Ectodermal cell (in vitro differentiated cells): ENCODE measurements at regions not wholly inside any gene's neighbourhood (a gene's known extent, or its start where the extent isn't known, plus 50 kb on each side); places are given as distances from the start of the nearest gene placed in this dataset.
"Not testable (repeated sequence)": the region's sequence is repeated elsewhere in the genome, so short reads cannot be mapped to it uniquely, and the experiment has no call there.

ENCODE experiments used
- H3K27ac ChIP-seq: 2 replicates; pipeline ENCODE4 v1.7.0; 2013; ENCODE audit warnings: mild to moderate bottlenecking, low read depth, low read length; ENCODE audit not compliant: insufficient read depth, poor library complexity, severe bottlenecking
- H3K27me3 ChIP-seq: 2 replicates; pipeline ENCODE4 v1.7.0; 2013; ENCODE audit warnings: mild to moderate bottlenecking, low read length; ENCODE audit not compliant: insufficient read depth, control insufficient read depth, poor library complexity, severe bottlenecking
- H3K36me3 ChIP-seq: one replicate; pipeline ENCODE4 v1.7.0; 2013; ENCODE audit warnings: low read length; ENCODE audit not compliant: control insufficient read depth, insufficient read depth
- H3K4me1 ChIP-seq: one replicate; pipeline ENCODE4 v1.7.0; 2013; ENCODE audit warnings: low read length; ENCODE audit not compliant: control insufficient read depth, insufficient read depth
- H3K4me3 ChIP-seq: 2 replicates; pipeline ENCODE4 v1.7.0; 2013; ENCODE audit warnings: low read depth, low read length, control low read depth; ENCODE audit not compliant: insufficient read depth
- H3K9me3 ChIP-seq: 2 replicates; pipeline ENCODE4 v1.7.0; 2013; ENCODE audit warnings: mild to moderate bottlenecking, low read length, moderate library complexity; ENCODE audit not compliant: control insufficient read depth
- WGBS, 2 experiments: methylation state at CpG; one replicate each; pipeline ENCODE4 v1.1.7; 2013; ENCODE audit warnings: missing lambda C conversion rate in 2 of 2; 5-methylcytosine and 5-hydroxymethylcytosine counted together

DNA sequence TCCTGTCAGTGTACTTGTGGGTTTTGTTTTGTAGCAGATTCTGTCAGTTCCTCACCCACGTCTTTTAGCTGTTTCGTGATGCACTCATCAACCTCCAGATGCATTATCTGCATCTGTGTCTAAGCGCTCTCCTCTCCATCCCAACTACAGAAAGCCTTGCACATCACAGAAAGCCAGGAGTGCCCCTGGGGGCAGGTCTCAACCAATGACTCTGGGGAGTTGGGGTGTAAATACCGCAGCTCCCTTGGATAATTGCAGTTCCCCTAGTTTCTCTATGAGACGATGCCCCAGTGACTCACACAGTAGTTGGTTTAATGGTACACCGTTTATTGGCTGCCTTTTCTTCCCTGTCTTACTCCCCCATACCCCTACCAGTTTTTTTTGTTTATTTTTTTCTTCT is 158.1 kb downstream of the SOX4 start:
- H3K4me1 ChIP-seq, result peaks cover 60% of the 10 kb centered on the region

GRCh38 chr6:21752054-21752811 is 158.7 kb downstream of the SOX4 start:
- Histone ChIP-seq H3K4me3 (no peak overlapping the region), H3K27me3 (no peaks in the 10 kb centered on the region), H3K36me3 (no peaks in the 10 kb centered on the region), H3K27ac (no peak overlapping the region), H3K4me1 (peaks cover 56% of the 10 kb centered on the region), H3K9me3 (no peaks in the 10 kb centered on the region)
- 79 to 94% methylated on average over 4 of the region's 4 CpGs for WGBS, 2 experiments

More for the DNA sequence above, 158.1 kb downstream of the SOX4 start:
- Histone ChIP-seq H3K4me3 (no peak overlapping the region), H3K27ac (no peak overlapping the region), H3K27me3 (no peaks in the 10 kb centered on the region), H3K36me3 (no peaks in the 10 kb centered on the region), H3K9me3 (no peaks in the 10 kb centered on the region)
- 80 to 81% methylated on average over 6 of the region's 6 CpGs for WGBS, 2 experiments

- H3K36me3 ChIP-seq, result no peaks in the 10 kb centered on the region
- H3K27me3 ChIP-seq, result no peaks in the 10 kb centered on the region
- H3K27ac ChIP-seq, result no peak overlapping the region
- H3K4me3 ChIP-seq, result no peak overlapping the region
- WGBS, 2 experiments, result 60 to 66% methylated on average over 11 of the region's 11 CpGs
- H3K9me3 ChIP-seq, result no peaks in the 10 kb centered on the region
- peaks cover 43% of the 10 kb centered on the region for H3K4me1 ChIP-seq
Observed at GRCh38 chr6:21753241-21754108, 159.9 kb downstream of the SOX4 start.

GRCh38 chr6:21754891-21755290 is 161.3 kb downstream of the SOX4 start:
- H3K4me1 ChIP-seq, result peaks cover 29% of the 10 kb centered on the region
- 81 to 90% methylated on average over 4 to 5 of the region's 5 CpGs for WGBS, 2 experiments
- H3K4me3 ChIP-seq, result no peak overlapping the region
- H3K27me3 ChIP-seq, result no peaks in the 10 kb centered on the region
- no peaks in the 10 kb centered on the region for H3K9me3 ChIP-seq
- H3K27ac ChIP-seq, result no peak overlapping the region
- H3K36me3 ChIP-seq, result no peaks in the 10 kb centered on the region

GRCh38 chr6:21756487-21756886 is 162.9 kb downstream of the SOX4 start:
- 94 to 99% methylated on average over 4 of the region's 4 CpGs for WGBS, 2 experiments
- H3K4me1 ChIP-seq, result peaks cover 13% of the 10 kb centered on the region
- no peaks in the 10 kb centered on the region for H3K9me3 ChIP-seq
- H3K27ac ChIP-seq, result no peak overlapping the region
- H3K4me3 ChIP-seq, result no peak overlapping the region
- peaks cover 4% of the 10 kb centered on the region for H3K36me3 ChIP-seq
- H3K27me3 ChIP-seq, result no peaks in the 10 kb centered on the region

DNA sequence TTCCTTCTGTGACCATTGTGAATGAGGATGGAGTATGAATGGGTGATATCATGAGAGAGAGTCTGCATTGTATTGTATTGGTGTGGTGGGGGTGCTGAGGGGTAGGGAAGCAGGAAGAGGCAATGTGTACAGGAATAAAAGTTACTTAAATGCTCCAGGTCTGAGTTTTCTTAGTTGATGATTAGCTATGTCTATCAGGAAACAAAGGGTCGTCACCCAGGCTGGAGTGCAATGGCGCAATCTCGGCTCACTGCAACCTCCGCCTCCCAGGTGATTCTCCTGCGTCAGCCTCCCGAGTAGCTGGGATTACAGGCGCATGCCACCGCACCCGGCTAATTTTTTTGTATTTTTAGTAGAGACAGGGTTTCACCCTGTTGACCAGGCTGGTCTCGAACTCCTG is 163.8 kb downstream of the SOX4 start:
- 94 to 95% methylated on average over 10 of the region's 10 CpGs for WGBS, 2 experiments
- not testable (repeated sequence) for H3K27me3 ChIP-seq, H3K9me3 ChIP-seq, H3K27ac ChIP-seq, H3K4me3 ChIP-seq, H3K4me1 ChIP-seq, H3K36me3 ChIP-seq

DNA sequence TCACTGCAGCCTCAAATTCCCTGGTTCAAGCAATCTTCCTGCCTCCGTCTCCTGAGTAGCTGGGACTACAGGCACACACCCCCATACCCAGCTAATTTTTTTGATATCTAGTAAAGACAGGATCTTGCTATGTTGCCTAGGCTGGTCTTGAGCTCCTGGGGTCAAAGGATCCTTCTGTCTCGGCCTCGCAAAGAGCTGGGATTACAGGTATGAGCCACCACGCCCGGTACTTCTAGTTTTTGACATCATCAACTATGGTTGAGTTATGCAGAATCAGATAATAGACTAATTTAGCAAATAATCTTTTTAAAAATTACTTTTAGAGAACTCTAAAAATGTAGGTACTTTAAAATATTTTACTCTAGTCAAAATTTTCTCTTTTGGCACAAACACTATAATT is 166.2 kb downstream of the SOX4 start:
- Histone ChIP-seq H3K27ac (no peak overlapping the region), H3K9me3 (no peaks in the 10 kb centered on the region), H3K4me3 (no peak overlapping the region), H3K27me3 (no peaks in the 10 kb centered on the region), H3K36me3 (peaks cover 8% of the 10 kb centered on the region), H3K4me1 (no peaks in the 10 kb centered on the region)
- 89 to 94% methylated on average over 5 of the region's 5 CpGs for WGBS, 2 experiments

GRCh38 chr6:21761053-21761730 is 167.6 kb downstream of the SOX4 start:
- not testable (repeated sequence) for H3K27me3 ChIP-seq, H3K4me1 ChIP-seq, H3K36me3 ChIP-seq, H3K9me3 ChIP-seq, H3K27ac ChIP-seq, H3K4me3 ChIP-seq
- WGBS, 2 experiments, result 91 to 92% methylated on average over 41 of the region's 41 CpGs

DNA sequence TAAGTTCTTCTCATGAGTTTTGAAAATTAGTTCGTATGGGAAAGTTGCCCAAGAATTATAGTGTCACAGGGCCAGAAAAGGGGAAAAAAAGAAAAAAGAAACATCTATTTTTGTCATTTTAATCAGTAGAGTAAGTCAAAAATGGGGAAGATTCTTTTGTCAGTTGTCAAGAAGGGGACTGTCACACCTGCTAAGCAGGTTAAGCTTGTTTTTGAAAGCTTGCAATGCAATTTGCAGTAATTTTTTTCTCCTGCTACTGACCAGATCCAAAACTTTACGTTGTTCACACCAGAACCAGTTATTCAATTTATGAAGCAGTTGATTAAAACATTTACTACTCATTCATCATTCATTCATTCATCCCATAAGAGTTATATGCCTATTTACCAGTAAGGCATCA is 171.4 kb downstream of the SOX4 start:
- H3K27me3 ChIP-seq, result no peaks in the 10 kb centered on the region
- H3K27ac ChIP-seq, result no peak overlapping the region
- WGBS, 2 experiments, result 95 to 98% methylated on average over 2 of the region's 2 CpGs
- H3K4me3 ChIP-seq, result no peak overlapping the region
- H3K36me3 ChIP-seq, result peaks cover 8% of the 10 kb centered on the region
- peaks cover 14% of the 10 kb centered on the region for H3K4me1 ChIP-seq
- no peaks in the 10 kb centered on the region for H3K9me3 ChIP-seq
